NCI-H446 treated with DMSO at 0.1 percent for 48 hours (cell line): ENCODE measurements at regions not wholly inside any gene's neighbourhood (a gene's known extent, or its start where the extent isn't known, plus 50 kb on each side); places are given as distances from the start of the nearest gene placed in this dataset.
"Not testable (repeated sequence)": the region's sequence is repeated elsewhere in the genome, so short reads cannot be mapped to it uniquely, and the experiment has no call there.

Experiments used
- DNase-seq: peaks from one replicate; lab custom pipeline; 2025; lab: John Stamatoyannopoulos, UW

GRCh38 chr13:58620176-58620575 is 988.6 kb downstream of the PCDH17 start:
- DNase-seq: no peak

DNA sequence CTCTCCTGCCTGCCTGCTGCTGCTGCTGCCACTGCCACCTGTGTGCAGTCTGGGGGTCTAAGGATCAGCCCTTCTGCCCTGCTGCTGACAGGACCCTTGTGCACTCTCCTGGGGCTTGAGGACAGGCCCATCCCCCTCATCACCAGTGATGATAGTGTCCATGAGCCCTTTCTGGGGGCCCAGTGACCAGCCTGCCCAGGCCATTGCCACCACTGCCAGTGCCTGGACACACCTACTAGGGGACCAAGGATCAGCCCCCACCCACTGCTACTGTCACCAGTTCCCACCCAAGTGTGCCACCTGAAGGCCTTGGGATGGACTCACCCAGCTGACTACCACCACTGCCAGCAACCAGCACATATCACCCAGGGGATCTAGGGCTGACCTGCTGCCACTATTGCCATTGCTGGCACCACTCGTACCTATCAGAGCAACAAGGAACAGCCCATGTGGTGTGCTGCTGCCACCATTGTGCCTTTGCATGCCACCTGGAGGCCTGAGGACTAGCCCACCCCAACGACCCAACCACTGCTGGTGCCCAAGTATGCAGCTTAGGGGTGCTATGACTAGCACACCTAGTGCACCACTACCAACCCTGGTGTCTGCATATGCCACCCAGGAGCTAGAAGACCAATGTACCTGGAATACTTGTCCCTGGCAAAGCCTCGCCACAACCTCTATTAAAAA is 994.3 kb downstream of the PCDH17 start:
- DNase-seq: no peak

DNA sequence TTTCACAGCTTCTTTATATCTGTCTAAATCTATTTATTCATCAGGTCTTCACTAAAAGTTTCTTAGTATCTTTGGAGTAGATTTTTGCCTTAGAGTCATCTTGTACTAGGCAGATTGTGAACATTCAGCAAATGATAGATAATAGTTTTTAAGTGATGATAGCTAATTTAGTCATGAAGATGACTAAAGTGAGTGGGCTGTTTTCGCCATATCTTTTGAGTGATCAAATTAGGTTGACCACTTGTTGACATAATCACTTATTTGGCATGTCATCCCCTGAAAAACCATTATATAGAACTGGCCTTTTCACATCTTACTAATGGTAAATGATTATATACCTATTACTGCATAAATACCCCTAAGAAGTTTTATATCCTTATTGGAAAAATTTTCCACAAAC is 999.2 kb downstream of the PCDH17 start:
- no peak for DNase-seq

- DNase-seq: no peak
These were observed 1001.7 kb downstream of the PCDH17 start for GRCh38 chr13:58633226-58633625.

DNA sequence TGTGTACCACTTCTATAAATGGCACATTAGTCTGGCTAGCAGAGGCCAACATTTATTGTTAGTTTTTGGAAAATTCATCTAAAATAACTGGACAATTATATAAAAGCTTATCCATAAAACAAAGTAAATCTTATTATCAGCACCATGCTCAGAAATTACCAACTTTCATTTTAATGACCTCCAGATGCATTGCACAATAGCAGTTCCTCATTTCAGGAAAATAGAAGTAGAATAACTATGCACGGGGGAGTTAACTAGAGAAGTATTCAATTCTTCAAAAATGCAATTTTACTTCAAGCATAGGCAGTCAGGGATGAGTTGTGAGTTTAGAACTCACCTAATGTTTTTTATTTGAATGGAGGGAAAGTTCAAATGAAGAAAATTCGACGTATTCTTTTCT is 1023.5 kb downstream of the PCDH17 start:
- no peak for DNase-seq

DNA sequence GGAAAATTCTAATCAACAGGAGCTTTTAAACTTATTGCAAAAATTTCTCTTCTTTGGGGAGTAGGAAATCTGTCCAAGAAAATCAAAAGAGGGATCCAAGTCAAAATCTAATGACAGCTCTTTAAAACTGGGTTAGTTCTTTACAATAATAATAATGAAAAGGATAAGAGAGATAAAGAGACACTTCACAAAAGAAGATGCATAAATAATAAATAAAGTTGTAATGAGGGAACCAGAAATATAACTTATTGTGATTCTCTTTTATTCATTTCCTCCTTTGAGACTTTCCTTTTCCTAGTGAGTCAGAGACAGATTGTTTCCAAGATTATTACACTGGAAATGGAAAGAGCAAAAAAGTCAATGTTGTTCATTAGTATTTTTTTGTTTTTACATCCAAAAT is 1029.3 kb downstream of the PCDH17 start:
- DNase-seq: no peak

- no peak for DNase-seq
These were observed 1034.8 kb downstream of the PCDH17 start for GRCh38 chr13:58666331-58666730.

DNA sequence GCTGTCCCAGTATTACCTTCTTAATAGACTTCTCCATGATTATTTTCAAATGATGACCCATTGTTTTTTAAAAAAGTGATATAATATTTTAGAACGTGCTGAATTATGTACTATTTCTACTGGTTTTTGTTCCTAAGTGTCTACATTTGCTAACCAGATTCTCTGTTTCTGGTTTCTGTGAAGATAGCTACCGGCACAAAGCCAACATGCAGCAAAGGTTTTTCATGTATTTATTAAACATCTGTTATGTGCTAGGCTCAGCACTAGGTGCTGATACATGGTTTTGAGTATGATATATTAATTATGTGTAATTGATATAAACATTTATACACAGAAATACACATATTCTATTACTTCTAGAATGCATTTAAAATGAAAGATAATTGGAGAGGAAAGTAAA is 1035.6 kb downstream of the PCDH17 start:
- DNase-seq: no peak

DNA sequence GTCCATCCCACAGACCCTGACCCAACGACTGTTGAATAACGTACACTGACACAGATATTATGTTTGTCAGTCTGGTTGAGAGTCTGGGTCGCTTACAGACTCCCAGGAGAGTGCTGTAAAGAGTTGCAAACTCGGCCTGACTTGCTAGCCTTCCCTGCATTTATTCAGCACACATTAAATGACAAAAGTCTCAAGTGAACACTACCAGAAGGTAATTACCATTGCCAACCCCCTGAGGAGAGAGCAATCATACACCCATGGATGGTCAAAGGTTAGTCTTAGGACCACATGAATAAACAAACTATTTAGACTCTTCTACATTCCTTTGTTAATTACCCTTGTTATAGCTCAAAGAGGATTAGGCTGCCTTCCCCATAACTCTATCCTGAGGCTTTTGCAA is 1048.6 kb downstream of the PCDH17 start:
- DNase-seq: no peak

DNA sequence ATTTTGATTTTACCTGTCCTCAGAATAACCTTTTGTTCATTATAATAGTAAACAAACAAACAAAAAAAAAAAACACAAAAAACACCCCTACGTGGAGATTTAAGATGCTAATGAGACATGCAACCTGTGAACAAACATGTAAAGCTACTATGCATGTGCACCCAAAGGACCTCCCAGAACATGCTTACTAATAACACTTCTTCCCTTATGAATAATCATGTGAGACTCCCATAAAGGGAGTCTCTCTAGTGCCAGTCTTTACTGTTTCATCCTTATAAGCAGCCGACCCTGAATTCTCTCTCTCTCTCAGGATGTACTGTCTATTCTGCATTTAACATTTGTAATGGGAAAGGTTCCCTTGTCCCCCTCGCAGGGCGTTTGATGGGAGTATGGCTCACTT is 1051.1 kb downstream of the PCDH17 start:
- DNase-seq: no peak

DNA sequence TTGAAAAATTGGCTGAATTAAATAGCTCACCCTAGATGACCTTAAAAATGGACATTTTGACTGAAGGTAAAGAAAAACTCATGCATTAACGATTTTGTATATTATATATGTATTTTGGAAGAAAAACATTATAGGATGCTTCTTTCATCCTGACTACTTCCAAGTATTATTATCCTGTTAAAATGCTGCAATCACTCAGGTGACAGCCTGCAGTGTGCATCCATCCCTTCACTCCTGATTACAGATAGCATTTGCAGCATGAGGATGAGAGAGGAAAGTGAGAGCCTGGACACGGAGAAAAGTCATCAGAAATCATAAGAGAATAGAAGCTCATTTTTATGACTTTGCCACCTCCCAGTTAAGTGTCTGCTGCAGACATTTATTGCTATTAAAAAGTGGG is 1055.6 kb downstream of the PCDH17 start:
- DNase-seq: no peak

- DNase-seq: no peak
These were observed 1067.0 kb downstream of the PCDH17 start for GRCh38 chr13:58698531-58698930.

- no peak for DNase-seq
These were observed 1073.4 kb downstream of the PCDH17 start for GRCh38 chr13:58704953-58705352.

GRCh38 chr13:58706421-58706820 is 1074.9 kb downstream of the PCDH17 start:
- DNase-seq: no peak

- no peak for DNase-seq
These were observed 1080.6 kb downstream of the PCDH17 start for GRCh38 chr13:58712191-58712590.

DNA sequence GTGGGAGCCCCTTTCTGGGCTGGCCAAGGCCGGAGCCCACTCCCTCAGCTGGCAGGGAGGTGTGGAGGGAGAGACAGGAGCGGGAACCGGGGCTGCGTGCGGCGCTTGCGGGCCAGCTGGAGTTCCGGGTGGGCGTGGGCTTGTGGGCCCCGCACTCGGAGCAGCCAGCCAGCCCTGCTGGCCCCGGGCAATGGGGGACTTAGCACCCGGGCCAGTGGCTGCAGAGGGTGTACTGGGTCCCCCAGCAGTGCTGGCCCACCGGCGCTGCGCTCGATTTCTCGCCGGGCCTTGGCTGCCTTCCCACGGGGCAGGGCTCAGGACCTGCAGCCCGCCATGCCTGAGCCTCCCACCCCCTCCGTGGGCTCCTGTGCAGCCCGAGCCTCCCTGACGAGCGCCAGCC is 1082.5 kb downstream of the PCDH17 start:
- DNase-seq: not testable (repeated sequence)

GRCh38 chr13:58721273-58721672 is 1089.7 kb downstream of the PCDH17 start:
- DNase-seq: no peak

GRCh38 chr13:58728126-58728525 is 1096.6 kb downstream of the PCDH17 start:
- DNase-seq: no peak

- DNase-seq: no peak
These were observed 1097.8 kb downstream of the PCDH17 start for GRCh38 chr13:58729361-58729760.

- no peak for DNase-seq
These were observed 1113.1 kb downstream of the PCDH17 start for GRCh38 chr13:58744686-58745085.

GRCh38 chr13:58767566-58767965 is 1136.0 kb downstream of the PCDH17 start:
- DNase-seq: no peak

DNA sequence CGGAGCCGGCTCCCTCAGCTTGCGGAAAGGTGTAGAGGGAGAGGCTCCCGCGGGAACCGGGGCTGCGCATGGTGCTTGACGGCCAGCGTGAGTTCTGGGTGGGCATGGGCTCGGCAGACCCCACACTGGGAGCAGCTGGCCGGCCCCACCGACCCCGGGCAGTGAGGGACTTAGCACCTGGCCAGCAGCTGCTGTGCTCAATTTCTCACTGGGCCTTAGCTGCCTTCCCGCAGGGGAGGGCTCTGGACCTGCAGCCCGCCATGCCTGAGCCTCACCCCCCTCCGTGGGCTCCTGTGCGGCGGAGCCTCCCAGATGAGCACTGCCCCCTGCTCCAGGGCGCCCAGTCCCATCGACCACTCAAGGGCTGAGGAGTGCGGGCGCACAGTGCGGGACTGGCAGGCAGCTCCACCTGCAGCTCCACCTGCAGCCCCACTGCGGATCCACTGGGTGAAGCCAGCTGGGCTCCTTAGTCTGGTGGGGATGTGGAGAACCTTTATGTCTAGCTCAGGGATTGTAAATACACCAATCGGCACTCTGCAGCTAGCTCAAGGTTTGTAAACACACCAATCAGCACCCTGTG is 1141.8 kb downstream of the PCDH17 start:
- no peak for DNase-seq

DNA sequence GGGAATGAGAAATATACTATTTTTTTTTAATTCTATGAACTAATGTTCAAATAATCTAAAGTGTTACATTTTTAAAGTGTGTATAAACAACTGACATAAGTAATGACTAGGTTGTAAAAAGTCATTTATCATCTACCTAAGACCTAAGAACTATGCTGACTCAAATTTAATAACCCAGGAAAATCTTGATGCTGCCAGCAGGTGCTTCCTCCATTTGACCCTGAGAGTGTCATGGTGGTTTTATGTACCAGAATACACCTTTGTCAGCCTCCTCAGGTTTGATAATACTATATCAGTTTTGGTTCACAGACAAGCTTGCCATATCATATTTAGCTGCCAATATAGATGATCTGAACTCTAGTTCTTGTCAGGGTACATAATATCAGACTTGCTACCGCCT is 1151.2 kb downstream of the PCDH17 start:
- DNase-seq: no peak

DNA sequence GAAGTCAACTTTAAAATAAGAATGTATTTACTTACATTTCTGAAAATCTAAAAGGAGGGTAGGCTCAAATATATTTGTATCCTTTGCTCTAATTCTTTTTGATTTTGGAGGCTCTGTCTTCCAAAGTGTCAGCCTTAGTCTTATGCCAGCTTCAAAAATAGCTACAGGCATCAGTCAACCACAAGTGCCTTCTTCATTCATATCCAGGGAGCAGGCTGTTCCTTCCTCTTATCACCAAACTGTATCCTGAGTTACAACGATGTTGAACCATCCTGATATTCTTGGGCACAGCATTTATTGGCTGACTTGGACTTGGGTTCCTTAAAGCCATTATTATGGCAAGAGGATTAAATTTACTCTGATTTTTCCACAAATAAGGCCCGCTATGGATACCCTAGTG is 1161.3 kb downstream of the PCDH17 start:
- no peak for DNase-seq
